H9 (cell line): ENCODE measurements at regions not wholly inside any gene's neighbourhood (a gene's known extent, or its start where the extent isn't known, plus 50 kb on each side); places are given as distances from the start of the nearest gene placed in this dataset.

ENCODE experiments used
- DNase-seq: peaks from one replicate; pipeline ENCODE4 v3.0.0-alpha.2; 2017
- H2AFZ ChIP-seq: one replicate; pipeline ENCODE4 v1.6.1; 2013; ENCODE audit warnings: mild to moderate bottlenecking, low read length, control low read depth, moderate library complexity
- H2AK5ac ChIP-seq: 2 replicates; pipeline ENCODE4 v1.6.1; 2013; ENCODE audit warnings: low read length, control low read depth, mixed read lengths; ENCODE audit not compliant: insufficient read length
- H2BK120ac ChIP-seq: one replicate; pipeline ENCODE4 v1.6.1; 2013; ENCODE audit warnings: low read depth, mild to moderate bottlenecking, low read length, control low read depth, inconsistent platforms; ENCODE audit not compliant: poor library complexity, severe bottlenecking
- H2BK12ac ChIP-seq: 2 replicates; pipeline ENCODE4 v1.6.1; 2013; ENCODE audit warnings: low read length, control low read depth, mixed read lengths, low read depth; ENCODE audit not compliant: insufficient read length
- H2BK15ac ChIP-seq: 2 replicates; pipeline ENCODE4 v1.6.1; 2013; ENCODE audit warnings: low read depth, low read length, control low read depth
- H2BK20ac ChIP-seq: one replicate; pipeline ENCODE4 v1.6.1; 2013; ENCODE audit warnings: low read depth, mild to moderate bottlenecking, low read length, control low read depth, inconsistent platforms; ENCODE audit not compliant: poor library complexity, severe bottlenecking
- H2BK5ac ChIP-seq: 2 replicates; pipeline ENCODE4 v1.6.1; 2013; ENCODE audit warnings: low read length, control low read depth, mixed read lengths; ENCODE audit not compliant: insufficient read length
- H3K14ac ChIP-seq: 2 replicates; pipeline ENCODE4 v1.6.1; 2013; ENCODE audit warnings: low read length, control low read depth; ENCODE audit not compliant: insufficient read depth
- H3K18ac ChIP-seq: 2 replicates; pipeline ENCODE4 v1.6.1; 2013; ENCODE audit warnings: low read depth, mild to moderate bottlenecking, mixed read lengths, low read length, control low read depth; ENCODE audit not compliant: insufficient read length
- H3K23ac ChIP-seq: 2 replicates; pipeline ENCODE4 v1.6.1; 2013; ENCODE audit warnings: low read length, control low read depth, mixed read lengths, low read depth; ENCODE audit not compliant: insufficient read length
- H3K23me2 ChIP-seq: 2 replicates; pipeline ENCODE4 v1.6.1; 2013; ENCODE audit warnings: low read depth, mild to moderate bottlenecking, mixed read lengths, low read length, control low read depth; ENCODE audit not compliant: insufficient read length, poor library complexity, severe bottlenecking
- H3K27ac ChIP-seq: 2 replicates; pipeline ENCODE4 v1.5.1; 2013; ENCODE audit warnings: low read length, control low read depth, mixed read lengths, low read depth; ENCODE audit not compliant: insufficient read length
- H3K27me3 ChIP-seq: 2 replicates; pipeline ENCODE4 v1.6.1; 2013; ENCODE audit warnings: low read length, control low read depth, inconsistent platforms; ENCODE audit not compliant: insufficient read depth
- H3K4ac ChIP-seq: 2 replicates; pipeline ENCODE4 v1.6.1; 2013; ENCODE audit warnings: low read depth, mild to moderate bottlenecking, control low read depth, inconsistent platforms, low read length, moderate library complexity
- H3K4me1 ChIP-seq: 2 replicates; pipeline ENCODE4 v1.6.1; 2013; ENCODE audit warnings: low read length, control low read depth, inconsistent platforms; ENCODE audit not compliant: insufficient read depth
- H3K4me2 ChIP-seq: 2 replicates; pipeline ENCODE4 v1.6.1; 2013; ENCODE audit warnings: low read length, control low read depth, mixed read lengths; ENCODE audit not compliant: insufficient read length, insufficient read depth
- H3K56ac ChIP-seq: 2 replicates; pipeline ENCODE4 v1.6.1; 2013; ENCODE audit warnings: low read depth, mild to moderate bottlenecking, mixed read lengths, low read length, control low read depth; ENCODE audit not compliant: insufficient read length
- H3K79me1 ChIP-seq: 2 replicates; pipeline ENCODE4 v1.6.1; 2013; ENCODE audit warnings: low read depth, mild to moderate bottlenecking, moderate library complexity, low read length, control low read depth, inconsistent platforms; ENCODE audit not compliant: insufficient read depth, poor library complexity, severe bottlenecking
- H3K79me2 ChIP-seq: 2 replicates; pipeline ENCODE4 v1.6.1; 2013; ENCODE audit warnings: low read length, control low read depth, inconsistent platforms; ENCODE audit not compliant: insufficient read depth
- H3K9ac ChIP-seq: 2 replicates; pipeline ENCODE4 v1.6.1; 2013; ENCODE audit warnings: low read length, control low read depth, mixed read lengths; ENCODE audit not compliant: insufficient read length; ENCODE audit errors: extremely low read depth
- H3K9me3 ChIP-seq: one replicate; pipeline ENCODE4 v1.6.1; 2013; ENCODE audit warnings: low read depth, low read length, inconsistent platforms; ENCODE audit not compliant: control insufficient read depth
- H3T11ph ChIP-seq: one replicate; pipeline ENCODE4 v1.6.1; 2013; ENCODE audit warnings: mild to moderate bottlenecking, low read length, control low read depth, inconsistent platforms
- H4K20me1 ChIP-seq: one replicate; pipeline ENCODE4 v1.6.1; 2013; ENCODE audit not compliant: control insufficient read depth, insufficient read length, insufficient read depth
- H4K5ac ChIP-seq: 2 replicates; pipeline ENCODE4 v1.6.1; 2013; ENCODE audit warnings: low read depth, mild to moderate bottlenecking, mixed read lengths, low read length, control low read depth; ENCODE audit not compliant: insufficient read length
- H4K8ac ChIP-seq: replicated peaks from 2 replicates; pipeline ENCODE4 v1.6.1; 2013; ENCODE audit warnings: low read length, control low read depth, mixed read lengths, low read depth; ENCODE audit not compliant: insufficient read length
- H4K91ac ChIP-seq: 2 replicates; pipeline ENCODE4 v1.6.1; 2013; ENCODE audit warnings: low read depth, mild to moderate bottlenecking, moderate library complexity, mixed read lengths, low read length, control low read depth; ENCODE audit not compliant: insufficient read length
- H3K27ac Mint-ChIP-seq, 3 experiments: 2 replicates in 2 of 3; 3 replicates in 1 of 3; pipeline ENCODE4 v1.8.0; 2020 to 2021; ENCODE audit warnings: mixed read lengths in 3 of 3, mild to moderate bottlenecking in 1 of 3, moderate library complexity in 1 of 3
- H3K27me3 Mint-ChIP-seq: 2 replicates; pipeline ENCODE4 v1.8.0; 2021; ENCODE audit warnings: low read depth, mild to moderate bottlenecking, moderate library complexity, mixed read lengths
- H3K36me3 Mint-ChIP-seq, 3 experiments: 2 replicates in 2 of 3; 3 replicates in 1 of 3; pipeline ENCODE4 v1.8.0; 2020 to 2021; ENCODE audit warnings: low read depth in 3 of 3, mixed read lengths in 3 of 3; ENCODE audit not compliant: insufficient read depth in 1 of 3
- H3K4me1 Mint-ChIP-seq, 2 experiments: 2 replicates each; pipeline ENCODE4 v1.8.0; 2020; ENCODE audit warnings: mixed read lengths in 2 of 2
- H3K4me3 Mint-ChIP-seq, 2 experiments: 2 replicates in 1 of 2; 3 replicates in 1 of 2; pipeline ENCODE4 v1.8.0; 2020 to 2021; ENCODE audit warnings: mild to moderate bottlenecking in 2 of 2, mixed read lengths in 2 of 2, moderate library complexity in 1 of 2
- H3K9me3 Mint-ChIP-seq, 2 experiments: 2 replicates in 1 of 2; 3 replicates in 1 of 2; pipeline ENCODE4 v1.8.0; 2020; ENCODE audit warnings: mild to moderate bottlenecking in 2 of 2, mixed read lengths in 2 of 2, moderate library complexity in 1 of 2
- WGBS: extraction: QIAGEN DNeasy Blood & Tissue Kit; methylation state at CpG from one replicate; pipeline ENCODE4 v1.1.7; 2013; ENCODE audit warnings: missing lambda C conversion rate, low lambda C conversion rate, mixed read lengths; ENCODE audit not compliant: insufficient read length; ENCODE audit errors: extremely low coverage; 5-methylcytosine and 5-hydroxymethylcytosine counted together
- TF ChIP-seq, protein P1 (sequence below): fragments of 200-600 bp; sonication (generic); conservative IDR thresholded peaks from 3 replicates; pipeline ENCODE4 v1.8.0; 2021; ENCODE audit warnings: antibody characterized with exemption, mild to moderate bottlenecking

DNA sequence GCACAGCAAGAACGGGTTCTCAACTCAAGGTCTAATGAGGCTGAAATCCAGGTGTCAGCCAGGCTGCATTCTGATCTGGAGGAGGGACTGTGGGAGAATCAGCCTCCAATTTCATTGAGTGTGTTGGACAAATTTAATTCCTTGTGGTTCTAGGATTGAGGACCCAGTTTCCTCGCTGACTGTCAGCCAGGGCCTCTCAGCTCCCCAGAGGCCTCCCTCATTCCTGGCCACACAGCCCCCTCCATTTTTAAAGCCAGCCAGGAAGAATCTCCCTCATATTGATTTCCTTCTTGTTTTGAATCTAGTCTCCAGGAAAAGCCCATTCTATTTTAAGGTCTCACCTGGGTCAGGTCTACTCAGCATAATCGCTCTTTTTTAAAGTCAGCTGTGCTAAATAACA is 73.7 kb upstream of the ARMC2 start:
- H4K20me1 ChIP-seq = no peaks in the 10 kb centered on the region
- no peaks in the 10 kb centered on the region for H3K9me3 ChIP-seq
- Mint-ChIP-seq H3K36me3 (peaks cover 0 to 4% (median 3%) of the 10 kb centered on the region in 3 experiments; a peak in 1 of 7 replicates), H3K27me3 (peaks cover 3% of the 10 kb centered on the region), H3K4me1 (peaks cover 8 to 11% of the 10 kb centered on the region in 2 experiments), H3K4me3 (no peak overlapping the region), H3K9me3 (peaks cover 0 to 4% of the 10 kb centered on the region in 2 experiments; a peak in 3 of 5 replicates), H3K27ac (no peak overlapping the region)
- TF ChIP-seq, protein P1, sequence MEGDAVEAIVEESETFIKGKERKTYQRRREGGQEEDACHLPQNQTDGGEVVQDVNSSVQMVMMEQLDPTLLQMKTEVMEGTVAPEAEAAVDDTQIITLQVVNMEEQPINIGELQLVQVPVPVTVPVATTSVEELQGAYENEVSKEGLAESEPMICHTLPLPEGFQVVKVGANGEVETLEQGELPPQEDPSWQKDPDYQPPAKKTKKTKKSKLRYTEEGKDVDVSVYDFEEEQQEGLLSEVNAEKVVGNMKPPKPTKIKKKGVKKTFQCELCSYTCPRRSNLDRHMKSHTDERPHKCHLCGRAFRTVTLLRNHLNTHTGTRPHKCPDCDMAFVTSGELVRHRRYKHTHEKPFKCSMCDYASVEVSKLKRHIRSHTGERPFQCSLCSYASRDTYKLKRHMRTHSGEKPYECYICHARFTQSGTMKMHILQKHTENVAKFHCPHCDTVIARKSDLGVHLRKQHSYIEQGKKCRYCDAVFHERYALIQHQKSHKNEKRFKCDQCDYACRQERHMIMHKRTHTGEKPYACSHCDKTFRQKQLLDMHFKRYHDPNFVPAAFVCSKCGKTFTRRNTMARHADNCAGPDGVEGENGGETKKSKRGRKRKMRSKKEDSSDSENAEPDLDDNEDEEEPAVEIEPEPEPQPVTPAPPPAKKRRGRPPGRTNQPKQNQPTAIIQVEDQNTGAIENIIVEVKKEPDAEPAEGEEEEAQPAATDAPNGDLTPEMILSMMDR = no peak
- no peak overlapping the region for H4K8ac ChIP-seq
- no peak overlapping the region for H4K5ac ChIP-seq
- no peak overlapping the region for H3K4ac ChIP-seq
- H3K4me2 ChIP-seq = no peak overlapping the region
- H3K23ac ChIP-seq = no peak overlapping the region
- H3K9ac ChIP-seq = no peak overlapping the region
- no peaks in the 10 kb centered on the region for H3K27me3 ChIP-seq
- no peak overlapping the region for H2BK12ac ChIP-seq
- H3K14ac ChIP-seq = no peak overlapping the region
- H2BK20ac ChIP-seq = no peak overlapping the region
- H2BK5ac ChIP-seq = no peak overlapping the region
- no peaks in the 10 kb centered on the region for H3K79me2 ChIP-seq
- H2BK120ac ChIP-seq = no peak overlapping the region
- no peaks in the 10 kb centered on the region for H3K23me2 ChIP-seq
- no peak for DNase-seq
- H3K18ac ChIP-seq = no peak overlapping the region
- H3K27ac ChIP-seq = no peak overlapping the region
- H3T11ph ChIP-seq = no peak overlapping the region
- no peak overlapping the region for H2AFZ ChIP-seq
- H3K79me1 ChIP-seq = no peaks in the 10 kb centered on the region
- no CpG with 5 or more reads among the region's 3 CpGs for WGBS
- no peaks in the 10 kb centered on the region for H3K4me1 ChIP-seq
- H3K56ac ChIP-seq = no peak overlapping the region
- H2BK15ac ChIP-seq = no peak overlapping the region
- no peak overlapping the region for H2AK5ac ChIP-seq
- H4K91ac ChIP-seq = no peak overlapping the region
